Stomach (tissue), 4 donors: ENCODE measurements at regions not wholly inside any gene's neighbourhood (a gene's known extent, or its start where the extent isn't known, plus 50 kb on each side); places are given as distances from the start of the nearest gene placed in this dataset.

Source experiments
- CTCF ChIP-seq, 7 experiments: fragments of 450-650 bp in 4 of 7; fragments of 200-600 bp in 3 of 7; sonication (generic) in 3 of 7; IDR thresholded peaks; one replicate each; pipeline ENCODE4 v1.5.1; 2016 to 2019; ENCODE audit warnings: antibody characterized with exemption in 7 of 7, control low read depth in 2 of 7, mild to moderate bottlenecking in 1 of 7
- POLR2AphosphoS5 ChIP-seq, 3 donors: sonication (generic); formaldehyde crosslinking; IDR thresholded peaks; one replicate each; pipeline ENCODE4 v1.6.1; 2016; ENCODE audit warnings: antibody characterized with exemption in 3 of 3

GRCh38 chr10:9381733-9382532, 1327.4 kb downstream of the GATA3 start:
- no peak for TF ChIP-seq CTCF (IDR thresholded peaks at IDR 0.05)
- TF ChIP-seq POLR2AphosphoS5 (IDR thresholded peaks at IDR 0.05): no peak
